ENCODE measurements at regions not wholly inside any gene's neighbourhood (a gene's known extent, or its start where the extent isn't known, plus 50 kb on each side); places are given as distances from the start of the nearest gene placed in this dataset.

GRCh38 chr14:85313560-85314207 lies 216.3 kb upstream of the FLRT2 start:
- H3K4me3 ChIP-seq, result no peak overlapping the region
- no peaks in the 10 kb centered on the region for H3K4me1 ChIP-seq
- DNase-seq (ENCODE audit: low read depth in 1 of 2, low spot score in 1 of 2), result no peak
- no peak overlapping the region for H3K4me2 ChIP-seq
- WGBS (ENCODE audit: missing lambda C conversion rate), result 79% methylated on average over 2 of the region's 2 CpGs
- FAIRE-seq, result no peak
- POLR2A ChIA-PET, result no interaction called here
- no peaks in the 10 kb centered on the region for H3K9me3 ChIP-seq
- CTCF ChIA-PET, result no interaction called here
- no peak overlapping the region for H3K27ac ChIP-seq
- TF ChIP-seq TFCP2L1 (CRISPR knock-in tag; IDR thresholded peaks at IDR 0.05) (no peak), KDM5A (IDR thresholded peaks at IDR 0.05) (no peak)
- ATAC-seq, result no peak

- Histone ChIP-seq H3K27ac (no peak overlapping the region), H3K4me2 (no peak overlapping the region), H3K9me3 (0 out of 3 replicates have a peak, but pooled peaks cover 2% of the 10 kb centered on the region), H3K4me1 (no peaks in the 10 kb centered on the region), H3K4me3 (no peak overlapping the region)
- FAIRE-seq (peak; percentile 88), ATAC-seq (no peak), DNase-seq (ENCODE audit: low read depth in 1 of 2, low spot score in 1 of 2) (no peak)
- POLR2A ChIA-PET, result no interaction called here
- TF ChIP-seq ZC3H11A (IDR thresholded peaks at IDR 0.05) (no peak), USF2 (IDR thresholded peaks at IDR 0.05) (no peak), POLR2A (IDR thresholded peaks at IDR 0.05; ENCODE audit: low read length) (no peak), NFE2L2 (conservative IDR thresholded peaks at IDR 0.05; ENCODE audit: low read length) (no peak)
- WGBS (ENCODE audit: missing lambda C conversion rate), result 34% methylated on average over 3 of the region's 3 CpGs
- CTCF ChIA-PET, result interaction anchor here (0.8 kb wide), 1 partner anchor 213 kb away, joined by 4 read pairs; no protein-coding TSS in a partner anchor
These were observed 214.7 kb upstream of the FLRT2 start for GRCh38 chr14:85315290-85315689.

GRCh38 chr14:85315733-85316290 lies 214.1 kb upstream of the FLRT2 start:
- TF ChIP-seq EHMT2 (IDR thresholded peaks at IDR 0.05; ENCODE audit: low read depth) (no peak), ZFP36 (IDR thresholded peaks at IDR 0.05; ENCODE audit: borderline replicate concordance, partially characterized antibody) (no peak), TFCP2L1 (CRISPR knock-in tag; IDR thresholded peaks at IDR 0.05) (no peak), HMGXB4 (CRISPR knock-in tag; IDR thresholded peaks at IDR 0.05; ENCODE audit: borderline replicate concordance) (no peak)
- H3K4me2 ChIP-seq, result no peak overlapping the region
- no peak for DNase-seq (ENCODE audit: low read depth in 1 of 2, low spot score in 1 of 2)
- no peak overlapping the region for H3K4me3 ChIP-seq
- H3K9me3 ChIP-seq, result 0 out of 3 replicates have a peak, but pooled peaks cover 2% of the 10 kb centered on the region
- 81% methylated on average over 5 of the region's 5 CpGs for WGBS (ENCODE audit: missing lambda C conversion rate)
- CTCF ChIA-PET, result interaction anchor here (0.8 kb wide), 1 partner anchor 213 kb away, joined by 4 read pairs; no protein-coding TSS in a partner anchor
- no peak overlapping the region for H3K27ac ChIP-seq
- FAIRE-seq, result no peak
- ATAC-seq, result no peak
- H3K4me1 ChIP-seq, result no peaks in the 10 kb centered on the region
- POLR2A ChIA-PET, result no interaction called here

- Histone ChIP-seq H3K9me3 (0 out of 3 replicates have a peak, but pooled peaks cover 2% of the 10 kb centered on the region), H3K4me1 (no peaks in the 10 kb centered on the region), H3K4me2 (no peak overlapping the region), H3K27ac (no peak overlapping the region), H3K4me3 (no peak overlapping the region)
- no peak for ATAC-seq
- no peak for FAIRE-seq
- no peak for TF ChIP-seq REST (IDR thresholded peaks at IDR 0.05)
- POLR2A ChIA-PET, result no interaction called here
- DNase-seq (ENCODE audit: low read depth in 1 of 2, low spot score in 1 of 2), result no peak
- CTCF ChIA-PET, result interaction anchor here (0.6 to 0.8 kb wide), 3 partner anchors 31 to 192 kb away, joined by 3 read pairs; no protein-coding TSS in a partner anchor
- WGBS (ENCODE audit: missing lambda C conversion rate), result 26% methylated on average over 2 of the region's 2 CpGs
These were observed 213.1 kb upstream of the FLRT2 start for GRCh38 chr14:85316701-85317410.
